Endothelial cell of umbilical vein (primary cell): ENCODE measurements at regions not wholly inside any gene's neighbourhood (a gene's known extent, or its start where the extent isn't known, plus 50 kb on each side); places are given as distances from the start of the nearest gene placed in this dataset.

Experiments used
- BruUV-seq: library from RNA; stranded (reverse); fragments of 400-500 nt; replicated peaks from 2 replicates; lab custom pipeline; 2021; lab: Mats Ljungman, UMichigan
- CTCF ChIA-PET: fragments of 300-600, 350-600 bp; sonication (Branson Sonifier 250); formaldehyde crosslinking; loops from one replicate; lab custom pipeline; 2021; ENCODE audit warnings: antibody characterized with exemption, inconsistent platforms; lab: Charles Lee
- POLR2A ChIA-PET: fragments of 300-600, 350-600 bp; sonication (Branson Sonifier 250); formaldehyde crosslinking; loops from one replicate; lab custom pipeline; 2021; ENCODE audit warnings: antibody characterized with exemption, inconsistent platforms; lab: Charles Lee
- DNase-seq: peaks from one replicate; pipeline ENCODE4 v3.0.0-alpha.2; 2011; ENCODE audit warnings: low read depth, low spot score
- FAIRE-seq: peaks from 2 replicates; lab custom pipeline; 2011; peaks lifted over from hg19 to GRCh38; lab: Jason Lieb, UNC
- H2AFZ ChIP-seq: 2 replicates; pipeline ENCODE4 v1.6.0; 2012; ENCODE audit warnings: low read depth, low read length, control low read depth, inconsistent platforms
- H3K27ac ChIP-seq: 2 replicates; pipeline ENCODE4 v1.5.1; 2011; ENCODE audit warnings: low read depth, mild to moderate bottlenecking, control low read depth, low read length, moderate library complexity; ENCODE audit not compliant: insufficient read depth
- H3K27me3 ChIP-seq, 2 experiments: 2 replicates each; pipeline versions ENCODE4 v1.6.0 to v1.6.1; 2011; ENCODE audit warnings: low read length in 2 of 2, mixed read lengths in 1 of 2; ENCODE audit not compliant: control insufficient read depth in 2 of 2, insufficient read depth in 2 of 2
- H3K36me3 ChIP-seq, 2 experiments: 2 replicates in 1 of 2; 3 replicates in 1 of 2; pipeline ENCODE4 v1.5.1; 2011; ENCODE audit warnings: low read length in 2 of 2, mild to moderate bottlenecking in 1 of 2, moderate library complexity in 1 of 2; ENCODE audit not compliant: control insufficient read depth in 2 of 2, insufficient read depth in 2 of 2; ENCODE audit errors: extremely low read depth in 1 of 2
- H3K4me1 ChIP-seq: 3 replicates; pipeline ENCODE4 v1.5.1; 2011; ENCODE audit warnings: mild to moderate bottlenecking, low read length; ENCODE audit not compliant: control insufficient read depth, insufficient read depth; ENCODE audit errors: extremely low read depth
- H3K4me2 ChIP-seq: 2 replicates; pipeline ENCODE4 v1.6.1; 2011; ENCODE audit warnings: low read length, control low read depth, mixed read lengths; ENCODE audit not compliant: insufficient read depth
- H3K4me3 ChIP-seq, 3 experiments: fragments of 200-600 bp in 1 of 3; sonication (generic), shearing (Covaris generic) in 1 of 3; replicated peaks in 1 of 3; 2 replicates each; pipeline ENCODE4 v1.5.1; 2011 to 2016; ENCODE audit warnings: control low read depth in 3 of 3, low read length in 3 of 3, mild to moderate bottlenecking in 2 of 3, inconsistent platforms in 1 of 3, low read depth in 1 of 3, moderate library complexity in 1 of 3; ENCODE audit not compliant: insufficient read depth in 1 of 3
- H3K79me2 ChIP-seq: 2 replicates; pipeline ENCODE4 v1.6.0; 2012; ENCODE audit warnings: low read length, inconsistent platforms; ENCODE audit not compliant: control insufficient read depth, insufficient read depth
- H3K9ac ChIP-seq: replicated peaks from 2 replicates; pipeline ENCODE3; 2011; ENCODE audit warnings: low read length, control low read depth; ENCODE audit not compliant: insufficient read depth; ENCODE audit errors: extremely low read depth
- H3K9me1 ChIP-seq: replicated peaks from 3 replicates; pipeline ENCODE4 v1.6.0; 2011; ENCODE audit warnings: mild to moderate bottlenecking, low read length; ENCODE audit not compliant: control insufficient read depth, insufficient read depth; ENCODE audit errors: extremely low read depth
- H3K9me3 ChIP-seq: replicated peaks from 2 replicates; pipeline ENCODE4 v1.5.1; 2012; ENCODE audit warnings: low read length, inconsistent platforms; ENCODE audit not compliant: control insufficient read depth, insufficient read depth
- H4K20me1 ChIP-seq: replicated peaks from 2 replicates; pipeline ENCODE3; 2011; ENCODE audit warnings: mild to moderate bottlenecking, low read length; ENCODE audit not compliant: control insufficient read depth, insufficient read depth; ENCODE audit errors: extremely low read depth
- CTCF ChIP-seq, 2 donors: IDR thresholded peaks; 1 replicate in 1 of 2; 2 replicates in 1 of 2; pipeline ENCODE4 v1.5.1; 2011; ENCODE audit warnings: low read length in 2 of 2, mild to moderate bottlenecking in 2 of 2, moderate library complexity in 2 of 2, control low read depth in 1 of 2, inconsistent platforms in 1 of 2, low read depth in 1 of 2; ENCODE audit not compliant: insufficient read depth in 1 of 2; ENCODE audit errors: extremely low read depth in 1 of 2
- EZH2 ChIP-seq: IDR thresholded peaks from 2 replicates; pipeline ENCODE4 v1.6.1; 2012; ENCODE audit warnings: borderline replicate concordance, low read depth, mild to moderate bottlenecking, moderate library complexity, low read length, inconsistent platforms; ENCODE audit not compliant: severe bottlenecking
- GATA2 ChIP-seq: IDR thresholded peaks from 2 replicates; pipeline ENCODE4 v1.7.0; 2011; ENCODE audit warnings: low read depth, mild to moderate bottlenecking, moderate library complexity, mixed read lengths, low read length; ENCODE audit not compliant: insufficient read length, insufficient read depth
- MAX ChIP-seq: IDR thresholded peaks from 2 replicates; pipeline ENCODE4 v1.6.1; 2011; ENCODE audit not compliant: insufficient read depth, insufficient read length
- MYC ChIP-seq: IDR thresholded peaks from one replicate; pipeline ENCODE4 v1.6.1; 2011; ENCODE audit warnings: mild to moderate bottlenecking, low read depth, low read length
- POLR2A ChIP-seq: IDR thresholded peaks from 2 replicates; pipeline ENCODE4 v1.6.1; 2012; ENCODE audit warnings: low read depth, mild to moderate bottlenecking, control low read depth, low read length
- POLR2AphosphoS5 ChIP-seq: IDR thresholded peaks from 2 replicates; pipeline ENCODE4 v1.6.1; 2012; ENCODE audit warnings: low read depth, mild to moderate bottlenecking, control low read depth, low read length, moderate library complexity; ENCODE audit not compliant: insufficient read depth
- dilution Hi-C: fragments of 300-500 bp; cut with MboI; formaldehyde crosslinking; loops from one replicate; pipeline ENCODE4 v1.15.0; 2019; ENCODE audit warnings: low sequenced_read_pairs; ENCODE audit not compliant: extremely low pct_ligation_motif_present
- intact Hi-C: fragments of 100-400 bp; cut with micrococcal nuclease; formaldehyde crosslinking; loops from one replicate; pipeline ENCODE4 v1.10.0; 2022

GRCh38 chr2:118179445-118179844 lies 91.2 kb downstream of the INSIG2 start:
- Histone ChIP-seq H3K4me1 (no peaks in the 10 kb centered on the region), H3K9me1 (no peaks in the 10 kb centered on the region), H3K36me3 (no peaks in the 10 kb centered on the region), H3K9ac (no peak overlapping the region), H2AFZ (no peak overlapping the region), H3K27me3 (peaks cover 9 to 12% of the 10 kb centered on the region in 2 experiments), H3K9me3 (no peaks in the 10 kb centered on the region), H3K4me3 (no peak overlapping the region), H3K4me2 (no peak overlapping the region), H3K79me2 (no peaks in the 10 kb centered on the region), H3K27ac (no peak overlapping the region), H4K20me1 (no peaks in the 10 kb centered on the region)
- dilution Hi-C loops = no loop called here
- intact Hi-C loops = no loop called here
- ChIA-PET POLR2A (no interaction called here), CTCF (no interaction called here)
- FAIRE-seq = no peak
- no peak for DNase-seq
- TF ChIP-seq POLR2AphosphoS5 (no peak), EZH2 (no peak), POLR2A (no peak), GATA2 (no peak), MAX (no peak)
- no TSS peak for BruUV-seq

GRCh38 chr2:118177884-118178283 lies 89.6 kb downstream of the INSIG2 start:
- dilution Hi-C loops = no loop called here
- no peak for TF ChIP-seq MYC
- no peak for TF ChIP-seq EZH2
- TF ChIP-seq GATA2 = no peak
- TF ChIP-seq MAX = no peak
- no peak for TF ChIP-seq POLR2AphosphoS5
- TF ChIP-seq POLR2A = no peak
- TF ChIP-seq CTCF (IDR thresholded peaks at IDR 0.05; ENCODE audit: extremely low read depth in 1 of 2, insufficient read depth in 1 of 2, low read depth in 1 of 2, low read length in 2 of 2) = no peak
- no peaks in the 10 kb centered on the region for H4K20me1 ChIP-seq
- H3K36me3 ChIP-seq = no peaks in the 10 kb centered on the region
- ChIA-PET CTCF (interaction anchor here (0.7 to 1.2 kb wide), 3 partner anchors 10 to 145 kb away, joined by 3 to 4 read pairs (median 3); no protein-coding TSS in a partner anchor), POLR2A (no interaction called here)
- H3K27me3 ChIP-seq = peaks cover 9 to 12% of the 10 kb centered on the region in 2 experiments
- DNase-seq (no peak), FAIRE-seq (no peak)
- no peak overlapping the region for H2AFZ ChIP-seq
- BruUV-seq = no TSS peak
- H3K27ac ChIP-seq = no peak overlapping the region
- intact Hi-C loops = no loop called here
- H3K4me1 ChIP-seq = no peaks in the 10 kb centered on the region
- no peak overlapping the region for H3K4me3 ChIP-seq
- no peak overlapping the region for H3K4me2 ChIP-seq
- no peaks in the 10 kb centered on the region for H3K79me2 ChIP-seq
- H3K9me3 ChIP-seq = no peaks in the 10 kb centered on the region
- H3K9me1 ChIP-seq = no peaks in the 10 kb centered on the region
- H3K9ac ChIP-seq = no peak overlapping the region
